ENCODE measurements at regions not wholly inside any gene's neighbourhood (a gene's known extent, or its start where the extent isn't known, plus 50 kb on each side); places are given as distances from the start of the nearest gene placed in this dataset.
A peak's percentile ranks its signal among the peaks of the same experiment; 100 is the strongest.

GRCh38 chr1:37323486-37324377 is 150.6 kb upstream of the ZC3H12A start:
- peak; percentile 93 for TF ChIP-seq CTCF (IDR thresholded peaks at IDR 0.05)

- no peak for TF ChIP-seq CTCF (IDR thresholded peaks at IDR 0.05)
Measured at GRCh38 chr1:37325010-37325409, 149.4 kb upstream of the ZC3H12A start.

GRCh38 chr1:37325509-37326437 is 148.6 kb upstream of the ZC3H12A start:
- no peak for TF ChIP-seq CTCF (IDR thresholded peaks at IDR 0.05)

- no peak for TF ChIP-seq CTCF (IDR thresholded peaks at IDR 0.05)
Measured at GRCh38 chr1:37332126-37332525, 142.3 kb upstream of the ZC3H12A start.

- no peak for TF ChIP-seq CTCF (IDR thresholded peaks at IDR 0.05)
Measured at GRCh38 chr1:37338658-37339057, 135.7 kb upstream of the ZC3H12A start.

- TF ChIP-seq CTCF (IDR thresholded peaks at IDR 0.05) = no peak
Measured at GRCh38 chr1:37342736-37343135, 131.6 kb upstream of the ZC3H12A start.

- no peak for TF ChIP-seq CTCF (IDR thresholded peaks at IDR 0.05)
Measured at GRCh38 chr1:37347104-37347649, 127.2 kb upstream of the ZC3H12A start.

Data from LNCAP (cell line).